Gastroesophageal sphincter (tissue), 4 donors: ENCODE measurements at regions not wholly inside any gene's neighbourhood (a gene's known extent, or its start where the extent isn't known, plus 50 kb on each side); places are given as distances from the start of the nearest gene placed in this dataset.
A peak's percentile ranks its signal among the peaks of the same experiment; 100 is the strongest.

ENCODE experiments used
- ATAC-seq: fragments of 150-250 bp; one replicate; pipeline ENCODE4 v1.9.1; 2016; ENCODE audit warnings: mild to moderate bottlenecking, moderate library complexity
- H3K27ac ChIP-seq, 4 donors: fragments of 200-600 bp; sonication (generic) in 3 of 4; 1 replicate in 3 of 4; 2 replicates in 1 of 4; pipeline ENCODE4 v1.5.1; 2016 to 2019
- H3K27me3 ChIP-seq: fragments of 200-600 bp; sonication (generic); one replicate; pipeline ENCODE4 v1.5.1; 2019
- H3K36me3 ChIP-seq, 2 donors: fragments of 200-600 bp; sonication (generic); one replicate each; pipeline ENCODE4 v1.5.1; 2019; ENCODE audit warnings: control low read depth in 1 of 2
- H3K4me1 ChIP-seq, 3 donors: fragments of 200-600 bp; sonication (generic); 1 replicate in 2 of 3; 2 replicates in 1 of 3; pipeline ENCODE4 v1.5.1; 2016 to 2019; ENCODE audit warnings: control low read depth in 2 of 3
- H3K4me3 ChIP-seq, 2 donors: fragments of 200-600 bp; sonication (generic); one replicate each; pipeline ENCODE4 v1.5.1; 2019; ENCODE audit warnings: mild to moderate bottlenecking in 1 of 2, moderate library complexity in 1 of 2
- H3K9me3 ChIP-seq, 3 donors: fragments of 200-600 bp; sonication (generic); one replicate each; pipeline ENCODE4 v1.5.1; 2017 to 2019; ENCODE audit warnings: control low read depth in 2 of 3
- CTCF ChIP-seq, 4 experiments: fragments of 200-600 bp in 2 of 4; fragments of 450-650 bp in 2 of 4; sonication (generic) in 1 of 4; IDR thresholded peaks; one replicate each; pipeline ENCODE4 v1.5.1; 2017 to 2019; ENCODE audit warnings: antibody characterized with exemption in 4 of 4, mild to moderate bottlenecking in 2 of 4, moderate library complexity in 2 of 4
- EP300 ChIP-seq: sonication (generic); formaldehyde crosslinking; IDR thresholded peaks from one replicate; pipeline ENCODE4 v1.6.1; 2017; ENCODE audit warnings: antibody characterized with exemption, mild to moderate bottlenecking
- POLR2A ChIP-seq, 2 donors: fragments of 450-650 bp; IDR thresholded peaks; one replicate each; pipeline ENCODE4 v1.6.1; 2017; ENCODE audit warnings: antibody characterized with exemption in 2 of 2, mild to moderate bottlenecking in 2 of 2, moderate library complexity in 1 of 2
- POLR2AphosphoS5 ChIP-seq: sonication (generic); formaldehyde crosslinking; IDR thresholded peaks from one replicate; pipeline ENCODE4 v1.6.1; 2017; ENCODE audit warnings: antibody characterized with exemption
- WGBS, 2 donors: methylation state at CpG; one replicate each; pipeline ENCODE4 v1.1.5; 2018; ENCODE audit warnings: low coverage in 1 of 2; 5-methylcytosine and 5-hydroxymethylcytosine counted together

- 55 to 90% methylated on average over 3 to 4 of the region's 5 CpGs for WGBS, 2 donors
- H3K4me1 ChIP-seq, result no peaks in the 10 kb centered on the region
- ATAC-seq, result no peak
- H3K9me3 ChIP-seq, result peaks cover 0 to 9% (median 0%) of the 10 kb centered on the region in 3 donors
- no peaks in the 10 kb centered on the region for H3K27me3 ChIP-seq
- H3K27ac ChIP-seq, result no peak overlapping the region
- H3K4me3 ChIP-seq, result no peak overlapping the region
- H3K36me3 ChIP-seq, result no peaks in the 10 kb centered on the region
- TF ChIP-seq CTCF (IDR thresholded peaks at IDR 0.05) (no peak), POLR2AphosphoS5 (no peak), POLR2A (IDR thresholded peaks at IDR 0.05) (no peak)
Measured at GRCh38 chr4:14783011-14783877, 219.0 kb upstream of the CPEB2 start.

- H3K4me3 ChIP-seq, result no peak overlapping the region
- no peaks in the 10 kb centered on the region for H3K27me3 ChIP-seq
- H3K9me3 ChIP-seq, result peaks cover 0 to 17% (median 0%) of the 10 kb centered on the region in 3 donors
- H3K27ac ChIP-seq, result no peak overlapping the region
- no peak for TF ChIP-seq CTCF (IDR thresholded peaks at IDR 0.05)
- no peak for TF ChIP-seq POLR2A (IDR thresholded peaks at IDR 0.05)
- TF ChIP-seq POLR2AphosphoS5, result no peak
- TF ChIP-seq EP300, result no peak
- no peak for ATAC-seq
- no peaks in the 10 kb centered on the region for H3K4me1 ChIP-seq
- 0% methylated on average over 1 of the region's 4 CpGs; no CpG with 5 or more reads in 1 of the 2 donors for WGBS, 2 donors
- no peaks in the 10 kb centered on the region for H3K36me3 ChIP-seq
Measured at GRCh38 chr4:14787221-14787620, 215.1 kb upstream of the CPEB2 start.

- Histone ChIP-seq H3K4me1 (no peaks in the 10 kb centered on the region), H3K4me3 (no peak overlapping the region), H3K9me3 (peaks cover 0 to 17% (median 0%) of the 10 kb centered on the region in 3 donors), H3K27me3 (no peaks in the 10 kb centered on the region), H3K27ac (no peak overlapping the region), H3K36me3 (no peaks in the 10 kb centered on the region)
- ATAC-seq, result no peak
- TF ChIP-seq CTCF (IDR thresholded peaks at IDR 0.05), result peak in 1 of 4 experiments; percentile 35
- no peak for TF ChIP-seq POLR2AphosphoS5
- no peak for TF ChIP-seq EP300
- no peak for TF ChIP-seq POLR2A (IDR thresholded peaks at IDR 0.05)
Measured at GRCh38 chr4:14787894-14788293, 214.4 kb upstream of the CPEB2 start.

GRCh38 chr4:14790494-14790893 is 211.8 kb upstream of the CPEB2 start:
- Histone ChIP-seq H3K4me1 (no peaks in the 10 kb centered on the region), H3K36me3 (no peaks in the 10 kb centered on the region), H3K27ac (no peak overlapping the region), H3K27me3 (no peaks in the 10 kb centered on the region), H3K9me3 (peaks cover 0 to 27% (median 0%) of the 10 kb centered on the region in 3 donors), H3K4me3 (no peak overlapping the region)
- ATAC-seq, result no peak
- TF ChIP-seq EP300 (no peak), POLR2A (IDR thresholded peaks at IDR 0.05) (no peak), CTCF (IDR thresholded peaks at IDR 0.05) (no peak), POLR2AphosphoS5 (no peak)

- Histone ChIP-seq H3K9me3 (peaks cover 0 to 26% (median 0%) of the 10 kb centered on the region in 3 donors), H3K4me3 (no peak overlapping the region), H3K36me3 (no peaks in the 10 kb centered on the region), H3K27ac (no peak overlapping the region), H3K4me1 (no peaks in the 10 kb centered on the region), H3K27me3 (no peaks in the 10 kb centered on the region)
- TF ChIP-seq POLR2A (IDR thresholded peaks at IDR 0.05) (no peak), POLR2AphosphoS5 (no peak), EP300 (no peak)
- ATAC-seq, result no peak
Measured at GRCh38 chr4:14792702-14793227, 209.5 kb upstream of the CPEB2 start.
